Esophagus mucosa (tissue), 1 donor: ENCODE measurements at regions not wholly inside any gene's neighbourhood (a gene's known extent, or its start where the extent isn't known, plus 50 kb on each side); places are given as distances from the start of the nearest gene placed in this dataset.
"Not testable (repeated sequence)": the region's sequence is repeated elsewhere in the genome, so short reads cannot be mapped to it uniquely, and the experiment has no call there.

Experiments used
- ATAC-seq: fragments of 200-7000 bp; cut with Tn5 transposase; one replicate; pipeline ENCODE4 v1.9.1; 2020
- donor health status: DM: yes; HTN: yes; CAD: no.

DNA sequence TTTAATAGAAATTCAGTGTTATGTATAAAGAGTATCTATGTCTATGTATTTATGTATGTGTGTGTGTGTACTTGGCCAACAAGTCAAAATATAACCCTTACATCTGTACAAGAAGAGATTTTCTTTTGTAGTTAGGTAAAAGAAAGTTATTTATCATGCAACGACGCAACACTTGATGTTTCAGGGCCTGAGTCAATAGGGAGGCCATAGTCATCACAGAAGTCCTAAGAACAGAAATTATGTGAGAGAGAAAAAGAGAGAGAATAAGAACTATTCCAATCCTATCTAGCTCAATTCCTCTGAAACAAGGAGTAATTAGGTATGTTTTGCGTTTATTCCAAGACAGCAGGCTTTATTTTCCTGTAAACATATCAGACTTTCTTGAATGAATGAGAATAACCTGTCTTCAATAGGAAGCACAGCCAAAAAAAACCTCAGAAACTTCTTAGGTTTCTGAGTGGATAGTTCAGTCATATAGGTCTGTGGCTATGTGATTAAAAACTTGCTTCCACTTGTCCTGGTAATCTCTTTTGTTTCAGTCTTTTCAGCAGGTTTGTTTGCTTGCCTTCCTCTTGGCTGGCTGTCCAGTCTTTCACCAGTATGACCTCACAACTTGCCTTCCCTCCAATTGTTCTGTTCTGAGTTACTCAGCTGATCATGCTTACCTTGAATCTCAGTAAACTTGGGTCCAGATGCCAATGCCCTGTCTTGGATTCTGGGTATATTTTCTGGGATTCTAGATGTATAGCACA lies 382.4 kb upstream of the GBE1 start:
- ATAC-seq, result peak; percentile 97

- no peak for ATAC-seq
Measured at GRCh38 chr3:82141592-82141991, 380.1 kb upstream of the GBE1 start.

DNA sequence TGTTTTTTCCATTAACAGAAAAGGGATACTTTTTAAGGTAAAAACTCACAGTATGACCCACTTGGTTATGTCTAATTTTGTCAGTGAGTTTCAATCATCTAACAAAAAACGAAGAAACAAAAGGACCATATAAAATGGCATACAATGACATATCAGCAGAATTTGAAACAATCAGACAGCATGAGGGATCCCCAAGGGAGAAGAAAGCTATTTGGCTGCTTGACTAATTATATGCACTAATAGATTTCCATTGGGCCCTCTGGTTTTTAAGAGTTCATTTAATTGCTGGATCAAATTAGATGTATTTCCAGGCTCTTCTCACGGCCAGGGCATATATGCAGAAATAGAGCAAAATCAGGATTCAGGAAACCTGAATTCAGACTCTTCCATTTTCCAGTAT lies 376.4 kb upstream of the GBE1 start:
- ATAC-seq, result no peak

- ATAC-seq, result no peak
Measured at GRCh38 chr3:82137050-82137449, 375.6 kb upstream of the GBE1 start.

DNA sequence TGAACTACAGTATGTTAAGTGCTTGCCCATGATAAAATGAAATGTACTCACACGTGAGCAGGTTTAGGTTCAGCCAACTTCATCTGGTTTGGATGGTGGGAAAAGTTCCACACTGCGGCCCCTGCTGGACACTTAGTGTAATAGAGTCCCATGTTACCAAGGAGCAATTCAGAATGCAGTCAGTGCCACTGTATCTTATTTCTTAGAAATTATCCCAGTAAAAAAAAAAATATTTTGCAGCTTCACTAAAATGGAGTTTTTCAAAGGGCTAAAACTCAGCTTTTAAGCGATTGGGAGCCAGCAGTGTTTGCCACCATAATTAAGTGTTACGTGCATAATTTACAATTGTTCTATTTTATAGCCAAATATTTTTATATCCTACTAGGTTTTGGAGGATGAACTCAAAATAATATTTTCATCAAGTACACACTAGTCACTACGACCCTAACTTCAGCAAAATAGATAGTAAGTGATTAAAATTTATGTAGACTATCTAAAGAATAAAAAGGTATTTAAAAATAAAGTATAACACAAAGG lies 371.7 kb upstream of the GBE1 start:
- peak; percentile 80 for ATAC-seq

DNA sequence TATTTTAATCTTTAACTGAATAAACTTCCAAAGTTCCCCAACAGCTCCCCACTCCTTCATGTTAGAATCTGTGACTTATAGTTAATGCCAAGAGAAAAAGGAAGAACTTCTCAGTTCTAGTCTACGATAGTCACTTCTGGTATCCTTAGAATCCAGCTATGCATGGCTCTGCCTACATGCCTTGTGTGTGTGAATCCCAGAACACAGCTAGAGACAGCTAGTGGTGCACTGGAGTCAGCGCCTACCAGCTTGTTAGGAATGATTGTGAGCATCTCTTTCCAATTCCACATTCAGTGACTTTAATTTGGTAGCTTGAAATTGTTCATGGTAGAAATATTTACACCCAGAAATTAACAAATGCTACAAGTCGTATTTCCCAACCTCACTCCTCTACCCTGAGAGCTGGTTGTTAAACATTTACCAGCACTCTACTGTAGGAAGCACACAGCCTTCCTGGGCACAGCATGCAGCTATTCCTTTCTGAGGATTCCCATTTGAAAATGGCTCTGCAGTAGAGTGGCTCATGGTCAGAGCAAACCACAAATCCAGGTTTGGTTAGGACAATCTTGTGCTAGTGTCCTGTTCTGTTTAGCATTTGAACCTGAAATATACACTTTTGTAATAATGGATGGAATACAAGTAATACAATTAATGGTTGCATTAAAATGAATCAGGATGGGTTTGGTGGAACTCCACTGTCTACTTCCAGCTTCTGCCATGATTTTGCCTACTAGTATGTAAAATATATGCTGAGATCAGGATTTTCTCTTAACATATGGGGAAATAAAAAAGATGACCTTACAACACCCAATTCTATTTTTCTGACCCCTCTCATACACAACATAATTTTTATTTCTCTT lies 371.0 kb upstream of the GBE1 start:
- ATAC-seq, result no peak

DNA sequence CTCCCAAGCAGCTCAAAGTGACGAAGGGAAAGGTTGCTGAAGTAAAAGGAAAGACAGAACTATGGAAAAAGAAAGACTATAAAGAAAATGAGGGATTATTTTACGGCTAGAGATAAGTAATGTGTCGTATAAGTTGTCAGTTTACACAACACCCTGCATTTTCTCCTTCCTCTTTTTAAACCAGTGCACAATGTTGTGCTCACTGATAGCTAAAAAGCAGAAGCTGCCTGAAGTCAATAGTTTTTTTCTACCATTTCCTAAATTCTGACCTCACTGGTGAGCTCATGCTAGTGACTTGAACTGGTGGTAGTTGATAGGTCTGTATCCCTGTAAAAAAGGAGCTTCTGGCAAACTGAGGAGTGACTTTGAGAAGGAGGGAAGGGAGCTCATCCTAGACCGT lies 368.6 kb upstream of the GBE1 start:
- ATAC-seq, result no peak

DNA sequence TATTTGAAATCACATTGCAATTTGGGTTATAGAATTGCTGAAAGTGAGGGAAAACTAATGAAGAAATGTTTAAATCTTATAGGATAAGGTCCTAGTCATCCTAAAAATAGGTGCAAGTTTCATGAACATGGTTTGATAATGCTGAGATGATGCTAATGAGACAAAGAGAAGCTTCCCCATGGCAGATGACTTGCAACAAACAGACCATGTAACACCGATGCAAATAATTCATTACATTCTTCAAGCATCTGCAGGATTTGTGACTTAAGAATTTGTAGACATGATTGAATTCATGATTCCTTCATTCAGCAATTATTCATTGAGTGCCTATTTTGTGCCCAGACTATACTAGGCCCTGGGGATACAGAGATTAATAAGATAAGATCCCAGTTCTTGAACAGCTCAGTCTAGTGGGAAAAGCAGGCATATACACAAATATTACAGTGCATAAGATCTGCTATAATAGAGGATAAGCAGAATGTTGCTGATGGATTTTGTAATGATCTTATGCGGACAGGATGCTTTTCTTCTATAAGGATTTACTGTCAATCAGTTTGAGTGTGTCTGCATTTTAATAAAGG lies 367.9 kb upstream of the GBE1 start:
- no peak for ATAC-seq

GRCh38 chr3:82128271-82128670 lies 366.8 kb upstream of the GBE1 start:
- no peak for ATAC-seq

GRCh38 chr3:82122554-82123345 lies 361.3 kb upstream of the GBE1 start:
- no peak for ATAC-seq

DNA sequence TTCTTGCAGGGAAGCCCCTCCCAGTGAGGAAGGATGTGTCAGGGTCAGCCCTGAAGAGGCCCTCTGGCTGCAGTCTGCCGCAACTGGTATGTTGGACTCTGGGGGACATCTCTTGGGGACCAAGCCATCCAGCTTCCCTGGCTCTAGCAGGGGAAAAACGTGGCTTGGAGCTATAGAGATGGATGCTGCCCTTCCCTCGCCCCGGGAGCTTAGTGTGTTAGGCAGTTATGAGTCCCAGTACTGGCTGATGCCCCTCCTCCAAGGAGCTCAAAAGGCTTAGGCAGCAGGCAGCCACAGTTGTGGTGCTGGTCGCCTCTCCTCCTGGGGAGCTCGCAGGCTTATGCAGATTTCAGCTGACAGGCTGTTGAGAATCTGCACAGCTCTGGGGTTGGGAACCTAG lies 353.1 kb upstream of the GBE1 start:
- no peak for ATAC-seq

DNA sequence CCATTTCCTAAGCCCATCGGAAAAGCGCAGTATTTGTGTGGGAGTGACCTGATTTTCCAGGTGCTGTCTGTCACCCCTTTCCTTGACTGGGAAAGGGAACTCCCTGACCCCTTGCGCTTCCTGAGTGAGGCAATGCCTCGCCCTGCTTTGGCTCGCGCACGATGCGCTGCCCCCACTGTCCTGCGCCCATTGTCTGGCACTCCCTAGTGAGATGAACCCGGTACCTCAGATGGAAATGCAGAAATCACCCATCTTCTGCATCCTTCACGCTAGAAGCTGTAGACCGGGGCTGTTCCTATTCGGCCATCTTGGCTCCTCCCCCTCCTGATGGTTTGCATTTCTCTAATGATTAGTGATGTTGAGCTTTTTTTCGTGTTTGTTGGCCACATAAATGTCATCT lies 349.3 kb upstream of the GBE1 start:
- not testable (repeated sequence) for ATAC-seq

- ATAC-seq, result no peak
Measured at GRCh38 chr3:82103241-82103640, 341.8 kb upstream of the GBE1 start.

DNA sequence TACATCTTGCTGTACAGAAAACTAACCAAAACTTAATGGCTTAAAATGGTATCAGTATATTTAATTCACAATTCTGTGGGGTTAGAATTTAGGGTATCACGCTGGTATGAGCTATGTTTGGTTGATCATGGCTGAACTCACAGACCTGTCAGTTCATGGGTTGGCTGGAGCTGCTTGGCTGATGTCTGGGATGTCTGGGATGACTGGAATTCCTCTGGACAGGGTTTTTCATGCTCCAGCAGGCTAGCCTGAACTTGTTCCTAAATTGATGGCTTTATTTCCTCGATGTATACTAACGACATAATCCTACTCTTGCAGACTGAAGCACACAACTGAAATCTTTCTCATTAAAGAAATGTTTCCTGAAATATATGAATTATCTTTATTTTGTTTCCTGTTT lies 338.9 kb upstream of the GBE1 start:
- peak; percentile 55 for ATAC-seq

DNA sequence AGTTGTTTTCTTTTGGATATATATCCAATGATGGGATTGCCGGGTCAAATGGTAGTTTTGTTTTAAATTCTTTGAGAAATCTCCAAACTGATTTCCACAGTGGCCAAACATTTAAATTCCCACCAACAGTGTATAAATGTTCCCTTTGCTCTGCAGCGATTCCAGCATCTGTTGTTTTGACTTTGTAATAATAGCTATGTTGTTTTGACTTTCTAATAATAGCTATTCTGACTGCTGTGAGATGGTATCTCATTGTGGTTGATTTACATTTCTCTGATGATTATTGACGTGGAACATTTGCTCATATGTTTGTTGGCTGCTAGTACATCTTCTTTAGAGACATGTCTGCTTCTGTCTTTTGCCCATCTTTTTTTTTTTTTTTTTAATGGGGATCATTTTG lies 332.2 kb upstream of the GBE1 start:
- ATAC-seq, result no peak

- ATAC-seq, result no peak
Measured at GRCh38 chr3:82088749-82089148, 327.3 kb upstream of the GBE1 start.

GRCh38 chr3:82087958-82088357 lies 326.5 kb upstream of the GBE1 start:
- peak; percentile 59 for ATAC-seq

DNA sequence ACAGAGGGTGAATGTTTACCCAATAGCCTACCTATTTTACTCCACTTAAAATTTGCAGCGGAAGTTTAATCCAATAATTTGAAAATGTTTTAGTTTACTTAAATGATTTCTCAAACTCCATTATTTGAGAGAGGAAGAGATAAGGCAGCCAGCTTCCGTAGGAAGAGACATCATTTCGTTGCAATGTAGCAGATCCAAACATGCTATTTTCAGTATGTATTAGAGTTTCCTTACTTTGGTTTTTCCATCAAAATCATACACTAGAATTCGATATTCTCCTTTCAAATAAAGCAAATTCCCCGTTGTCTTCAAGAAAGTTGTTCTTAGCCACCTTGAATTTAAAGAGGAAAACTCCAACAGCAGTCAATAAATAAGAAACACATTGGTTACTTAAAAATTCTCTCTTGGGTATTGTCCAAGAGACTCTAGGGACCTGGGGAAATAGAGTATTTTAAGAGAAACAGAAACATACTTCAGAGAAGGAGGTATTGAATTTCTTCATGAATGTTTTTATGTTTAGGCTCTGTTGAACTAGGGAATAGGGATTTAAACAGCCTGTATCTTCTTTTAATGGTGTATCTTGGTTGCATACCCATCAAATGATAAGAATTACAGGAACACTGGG lies 324.5 kb upstream of the GBE1 start:
- ATAC-seq, result no peak

GRCh38 chr3:82085356-82085755 lies 323.9 kb upstream of the GBE1 start:
- ATAC-seq, result no peak

DNA sequence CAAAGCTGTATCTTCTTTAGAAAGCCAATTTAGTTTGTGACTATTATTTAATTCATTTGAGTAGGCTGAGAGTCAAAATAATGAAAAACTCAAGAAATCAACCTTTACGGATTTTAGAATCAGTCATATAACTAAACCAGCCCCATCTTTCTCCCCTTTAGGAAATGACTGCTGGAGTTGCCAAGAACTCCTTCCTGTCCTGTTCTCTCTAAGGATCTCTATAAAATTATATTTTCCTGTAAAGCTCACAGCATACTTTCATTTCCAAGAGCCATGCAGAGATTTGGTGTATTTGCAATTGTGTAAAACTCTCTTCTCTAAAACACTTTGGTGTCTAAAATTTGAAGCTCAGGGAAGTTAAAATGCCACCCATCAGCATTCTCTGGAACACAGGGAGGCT lies 323.4 kb upstream of the GBE1 start:
- ATAC-seq, result no peak

DNA sequence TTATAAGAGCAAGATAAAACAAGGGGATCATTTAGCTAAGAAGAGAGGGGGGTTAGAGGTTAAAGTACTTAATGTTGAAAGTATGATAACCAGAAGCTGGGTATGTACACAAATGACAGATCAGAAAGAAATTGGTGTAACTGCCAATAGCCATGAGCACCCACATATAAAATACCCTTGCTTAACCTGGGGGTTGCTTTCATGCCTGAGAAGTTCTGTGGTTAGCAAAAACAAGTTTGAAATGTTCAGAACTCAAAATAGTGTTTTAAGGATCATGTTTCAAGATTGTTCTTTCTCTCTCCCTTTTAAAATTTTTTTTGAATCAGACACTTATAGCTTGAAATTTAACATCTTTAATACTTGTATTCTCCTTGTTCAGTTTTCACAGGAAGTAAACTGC lies 321.4 kb upstream of the GBE1 start:
- ATAC-seq, result no peak

DNA sequence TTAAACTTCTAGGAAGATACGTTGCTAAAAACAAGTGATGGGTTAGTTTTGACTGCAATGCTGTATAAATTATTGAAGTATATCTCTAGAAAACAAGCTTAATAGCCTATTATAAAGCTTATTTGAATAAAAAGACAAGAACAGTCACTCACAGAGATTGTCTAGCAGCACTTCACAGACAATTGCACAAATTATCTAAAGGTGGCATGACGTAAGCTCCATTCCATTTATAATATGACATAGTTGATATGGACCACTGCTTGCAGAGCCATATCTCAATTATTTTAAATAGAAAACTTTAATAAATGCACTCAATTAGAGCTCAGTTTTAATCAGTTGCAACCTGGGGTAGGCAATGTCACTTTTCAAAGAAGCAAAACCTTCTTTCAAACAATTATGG lies 319.9 kb upstream of the GBE1 start:
- no peak for ATAC-seq
